Muscle of arm (tissue), 1 donor: ENCODE measurements at regions not wholly inside any gene's neighbourhood (a gene's known extent, or its start where the extent isn't known, plus 50 kb on each side); places are given as distances from the start of the nearest gene placed in this dataset.

Experiments used
- DNase-seq: peaks from one replicate; pipeline ENCODE4 v3.0.0-alpha.2; 2013

- DNase-seq: no peak
These were observed 339.8 kb downstream of the PRDM2 start for GRCh38 chr1:14039582-14040430.

- no peak for DNase-seq
These were observed 350.0 kb downstream of the PRDM2 start for GRCh38 chr1:14049965-14050364.

- DNase-seq: no peak
These were observed 355.6 kb downstream of the PRDM2 start for GRCh38 chr1:14055442-14056223.

- no peak for DNase-seq
These were observed 357.7 kb downstream of the PRDM2 start for GRCh38 chr1:14057640-14058039.

- no peak for DNase-seq
These were observed 361.2 kb downstream of the PRDM2 start for GRCh38 chr1:14061204-14061603.

- DNase-seq: no peak
These were observed 361.7 kb downstream of the PRDM2 start for GRCh38 chr1:14061722-14062121.

GRCh38 chr1:14062669-14063068 is 362.7 kb downstream of the PRDM2 start:
- no peak for DNase-seq

GRCh38 chr1:14064649-14065442 is 364.9 kb downstream of the PRDM2 start:
- DNase-seq: no peak

- no peak for DNase-seq
These were observed 365.5 kb downstream of the PRDM2 start for GRCh38 chr1:14065486-14065885.

GRCh38 chr1:14067036-14067435 is 367.0 kb downstream of the PRDM2 start:
- DNase-seq: no peak

GRCh38 chr1:14067711-14068110 is 367.7 kb downstream of the PRDM2 start:
- DNase-seq: no peak

- no peak for DNase-seq
These were observed 371.6 kb downstream of the PRDM2 start for GRCh38 chr1:14071581-14071980.

- no peak for DNase-seq
These were observed 380.7 kb downstream of the PRDM2 start for GRCh38 chr1:14080653-14081052.

GRCh38 chr1:14082331-14082730 is 382.3 kb downstream of the PRDM2 start:
- DNase-seq: no peak

- no peak for DNase-seq
These were observed 383.3 kb downstream of the PRDM2 start for GRCh38 chr1:14083277-14083676.

GRCh38 chr1:14083706-14084105 is 383.7 kb downstream of the PRDM2 start:
- no peak for DNase-seq

GRCh38 chr1:14090062-14090461 is 390.1 kb downstream of the PRDM2 start:
- DNase-seq: no peak

- DNase-seq: no peak
These were observed 390.5 kb downstream of the PRDM2 start for GRCh38 chr1:14090531-14090930.

- no peak for DNase-seq
These were observed 394.8 kb downstream of the PRDM2 start for GRCh38 chr1:14094611-14095400.

GRCh38 chr1:14098294-14098913 is 398.4 kb downstream of the PRDM2 start:
- no peak for DNase-seq

- no peak for DNase-seq
These were observed 400.5 kb downstream of the PRDM2 start for GRCh38 chr1:14100444-14100843.
